HEK293 (cell line): ENCODE measurements at regions not wholly inside any gene's neighbourhood (a gene's known extent, or its start where the extent isn't known, plus 50 kb on each side); places are given as distances from the start of the nearest gene placed in this dataset.

Experiments
- CTCF ChIA-PET: fragments of 350-600 bp; formaldehyde crosslinking; extraction: SDS; loops from one replicate; lab custom pipeline; 2021; ENCODE audit warnings: antibody characterized with exemption; lab: Yijun Ruan, JAX
- POLR2A ChIA-PET: fragments of 300-600 bp; formaldehyde crosslinking; extraction: SDS; loops from one replicate; lab custom pipeline; 2020; ENCODE audit warnings: antibody characterized with exemption, inconsistent platforms; lab: Yijun Ruan, JAX
- H3K27ac ChIP-seq: fragments of 200-500 bp; sonication (Bioruptor generic); 2 replicates; pipeline ENCODE4 v1.5.1; 2014; ENCODE audit warnings: low read depth, low read length, control low read depth, inconsistent platforms; ENCODE audit errors: extremely low read depth
- H3K36me3 ChIP-seq, 2 experiments: fragments of 200-500 bp in 1 of 2; sonication (Bioruptor generic) in 1 of 2; 1 replicate in 1 of 2; 2 replicates in 1 of 2; pipeline ENCODE4 v1.5.1; 2014 to 2017; ENCODE audit warnings: inconsistent platforms in 2 of 2, low read length in 2 of 2; ENCODE audit not compliant: control insufficient read depth in 2 of 2, insufficient read depth in 1 of 2
- H3K4me1 ChIP-seq: fragments of 200-500 bp; sonication (Bioruptor generic); 2 replicates; pipeline ENCODE4 v1.5.1; 2014; ENCODE audit warnings: mild to moderate bottlenecking, low read length, inconsistent platforms; ENCODE audit not compliant: control insufficient read depth, insufficient read depth
- H3K4me3 ChIP-seq: 2 replicates; pipeline ENCODE4 v1.5.1; 2011; ENCODE audit warnings: low read depth, mild to moderate bottlenecking, control low read depth, low read length, moderate library complexity
- H3K9me3 ChIP-seq: fragments of 200-500 bp; sonication (Bioruptor generic); 2 replicates; pipeline ENCODE4 v1.5.1; 2014; ENCODE audit warnings: low read depth, low read length, inconsistent platforms; ENCODE audit not compliant: control insufficient read depth, insufficient read depth
- BCL11A ChIP-seq: fragments of 450-650 bp; formaldehyde crosslinking; IDR thresholded peaks from 2 replicates; pipeline ENCODE4 v1.5.1; 2016; ENCODE audit warnings: low read depth, missing biosample characterization, missing genetic modification characterization
- BCL11B ChIP-seq: fragments of 450-650 bp; formaldehyde crosslinking; IDR thresholded peaks from 2 replicates; pipeline ENCODE4 v1.5.1; 2016; ENCODE audit warnings: low read depth, missing biosample characterization, missing genetic modification characterization
- HOXC10 ChIP-seq: sonication (generic); formaldehyde crosslinking; IDR thresholded peaks from 2 replicates; pipeline ENCODE4 v1.8.1; 2023; ENCODE audit warnings: mild to moderate bottlenecking, missing genetic modification reagents
- MZF1 ChIP-seq: fragments of 450-650 bp; formaldehyde crosslinking; IDR thresholded peaks from 2 replicates; pipeline ENCODE4 v1.5.1; 2017; ENCODE audit warnings: missing biosample characterization, missing genetic modification characterization, borderline replicate concordance
- TRIM28 ChIP-seq: IDR thresholded peaks from 2 replicates; pipeline ENCODE4 v1.6.1; 2011; ENCODE audit warnings: low read length, control low read depth, borderline replicate concordance
- ZNF10 ChIP-seq: fragments of 450-650 bp; formaldehyde crosslinking; IDR thresholded peaks from 2 replicates; pipeline ENCODE4 v1.5.1; 2017; ENCODE audit warnings: missing biosample characterization, missing genetic modification characterization
- ZNF37A ChIP-seq: fragments of 450-650 bp; IDR thresholded peaks from 2 replicates; pipeline ENCODE4 v1.5.1; 2018; ENCODE audit warnings: missing biosample characterization, missing genetic modification characterization
- ZNF585B ChIP-seq: fragments of 450-650 bp; formaldehyde crosslinking; IDR thresholded peaks from 2 replicates; pipeline ENCODE4 v1.5.1; 2016; ENCODE audit warnings: missing biosample characterization, missing genetic modification characterization
- ZNF843 ChIP-seq: fragments of 450-650 bp; formaldehyde crosslinking; IDR thresholded peaks from 2 replicates; pipeline ENCODE4 v1.5.1; 2016; ENCODE audit warnings: missing biosample characterization, missing genetic modification characterization
- TF ChIP-seq, protein P1 (sequence below): fragments of 450-650 bp; formaldehyde crosslinking; IDR thresholded peaks from 2 replicates; pipeline ENCODE4 v1.5.0; 2017; ENCODE audit warnings: missing biosample characterization, missing genetic modification characterization, borderline replicate concordance
- TF ChIP-seq, protein P2 (sequence below): fragments of 450-650 bp; formaldehyde crosslinking; IDR thresholded peaks from 2 replicates; pipeline ENCODE4 v1.5.1; 2016; ENCODE audit warnings: missing biosample characterization, missing genetic modification characterization
- TF ChIP-seq, protein P3 (sequence below): fragments of 450-650 bp; formaldehyde crosslinking; IDR thresholded peaks from 2 replicates; pipeline ENCODE4 v1.5.1; 2016; ENCODE audit warnings: missing biosample characterization, missing genetic modification characterization

DNA sequence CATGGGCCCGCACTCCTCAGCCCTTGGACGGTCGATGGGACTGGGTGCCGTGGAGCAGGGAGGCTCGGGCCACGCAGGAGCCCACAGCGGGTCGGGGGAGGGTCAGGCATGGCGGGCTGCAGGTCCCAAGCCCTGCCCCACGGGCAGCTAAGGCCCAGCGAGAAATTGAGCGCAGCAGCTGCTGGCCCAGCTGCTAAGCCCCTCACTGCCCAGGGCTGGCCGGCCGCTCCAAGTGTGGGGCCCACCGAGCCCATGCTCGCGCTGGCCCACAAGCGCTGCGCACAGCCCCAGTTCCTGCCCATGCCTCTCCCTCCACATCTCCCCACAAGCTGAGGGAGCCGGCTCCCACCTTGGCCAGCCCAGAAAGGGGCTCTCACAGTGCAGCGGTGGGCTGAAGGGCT lies 259.4 kb downstream of the VGLL3 start:
- no peaks in the 10 kb centered on the region for H3K36me3 ChIP-seq
- POLR2A ChIA-PET, result no interaction called here
- TF ChIP-seq, protein P1, sequence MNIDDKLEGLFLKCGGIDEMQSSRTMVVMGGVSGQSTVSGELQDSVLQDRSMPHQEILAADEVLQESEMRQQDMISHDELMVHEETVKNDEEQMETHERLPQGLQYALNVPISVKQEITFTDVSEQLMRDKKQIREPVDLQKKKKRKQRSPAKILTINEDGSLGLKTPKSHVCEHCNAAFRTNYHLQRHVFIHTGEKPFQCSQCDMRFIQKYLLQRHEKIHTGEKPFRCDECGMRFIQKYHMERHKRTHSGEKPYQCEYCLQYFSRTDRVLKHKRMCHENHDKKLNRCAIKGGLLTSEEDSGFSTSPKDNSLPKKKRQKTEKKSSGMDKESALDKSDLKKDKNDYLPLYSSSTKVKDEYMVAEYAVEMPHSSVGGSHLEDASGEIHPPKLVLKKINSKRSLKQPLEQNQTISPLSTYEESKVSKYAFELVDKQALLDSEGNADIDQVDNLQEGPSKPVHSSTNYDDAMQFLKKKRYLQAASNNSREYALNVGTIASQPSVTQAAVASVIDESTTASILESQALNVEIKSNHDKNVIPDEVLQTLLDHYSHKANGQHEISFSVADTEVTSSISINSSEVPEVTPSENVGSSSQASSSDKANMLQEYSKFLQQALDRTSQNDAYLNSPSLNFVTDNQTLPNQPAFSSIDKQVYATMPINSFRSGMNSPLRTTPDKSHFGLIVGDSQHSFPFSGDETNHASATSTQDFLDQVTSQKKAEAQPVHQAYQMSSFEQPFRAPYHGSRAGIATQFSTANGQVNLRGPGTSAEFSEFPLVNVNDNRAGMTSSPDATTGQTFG (tag by site-specific recombination), result no peak
- TF ChIP-seq ZNF585B (tag by site-specific recombination), result no peak
- TF ChIP-seq TRIM28, result no peak
- no peak for TF ChIP-seq MZF1 (tag by site-specific recombination)
- TF ChIP-seq ZNF843 (tag by site-specific recombination), result no peak
- TF ChIP-seq, protein P2, sequence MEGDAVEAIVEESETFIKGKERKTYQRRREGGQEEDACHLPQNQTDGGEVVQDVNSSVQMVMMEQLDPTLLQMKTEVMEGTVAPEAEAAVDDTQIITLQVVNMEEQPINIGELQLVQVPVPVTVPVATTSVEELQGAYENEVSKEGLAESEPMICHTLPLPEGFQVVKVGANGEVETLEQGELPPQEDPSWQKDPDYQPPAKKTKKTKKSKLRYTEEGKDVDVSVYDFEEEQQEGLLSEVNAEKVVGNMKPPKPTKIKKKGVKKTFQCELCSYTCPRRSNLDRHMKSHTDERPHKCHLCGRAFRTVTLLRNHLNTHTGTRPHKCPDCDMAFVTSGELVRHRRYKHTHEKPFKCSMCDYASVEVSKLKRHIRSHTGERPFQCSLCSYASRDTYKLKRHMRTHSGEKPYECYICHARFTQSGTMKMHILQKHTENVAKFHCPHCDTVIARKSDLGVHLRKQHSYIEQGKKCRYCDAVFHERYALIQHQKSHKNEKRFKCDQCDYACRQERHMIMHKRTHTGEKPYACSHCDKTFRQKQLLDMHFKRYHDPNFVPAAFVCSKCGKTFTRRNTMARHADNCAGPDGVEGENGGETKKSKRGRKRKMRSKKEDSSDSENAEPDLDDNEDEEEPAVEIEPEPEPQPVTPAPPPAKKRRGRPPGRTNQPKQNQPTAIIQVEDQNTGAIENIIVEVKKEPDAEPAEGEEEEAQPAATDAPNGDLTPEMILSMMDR, result no peak
- TF ChIP-seq ZNF37A, result no peak
- no peak for TF ChIP-seq ZNF10 (tag by site-specific recombination)
- no peak overlapping the region for H3K4me3 ChIP-seq
- H3K4me1 ChIP-seq, result no peaks in the 10 kb centered on the region
- H3K9me3 ChIP-seq, result no peaks in the 10 kb centered on the region
- CTCF ChIA-PET, result no interaction called here
- H3K27ac ChIP-seq, result no peak overlapping the region

DNA sequence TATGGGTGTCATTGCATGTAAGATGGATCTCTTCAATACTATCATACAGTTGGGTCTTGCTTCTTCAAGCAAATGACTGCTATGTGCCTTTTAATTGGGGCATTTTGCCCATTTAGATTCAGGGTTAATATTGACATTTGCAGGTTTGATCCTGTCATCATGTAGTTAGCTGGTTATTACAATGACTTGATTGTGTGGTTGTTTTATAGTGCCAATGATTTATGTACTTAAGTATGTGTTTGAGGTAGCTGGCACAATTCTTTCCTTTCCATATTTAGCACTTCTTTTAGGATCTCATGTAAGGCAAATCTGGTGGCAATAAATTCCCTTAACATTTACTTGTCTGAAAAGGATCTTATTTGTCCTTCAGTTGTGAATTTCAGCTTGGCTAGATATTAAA lies 267.5 kb downstream of the VGLL3 start:
- ChIA-PET POLR2A (no interaction called here), CTCF (no interaction called here)
- H3K36me3 ChIP-seq, result no peaks in the 10 kb centered on the region
- no peaks in the 10 kb centered on the region for H3K4me1 ChIP-seq
- H3K9me3 ChIP-seq, result no peaks in the 10 kb centered on the region
- no peak for TF ChIP-seq BCL11B (tag by site-specific recombination)
- no peak for TF ChIP-seq BCL11A
- TF ChIP-seq, protein P3, sequence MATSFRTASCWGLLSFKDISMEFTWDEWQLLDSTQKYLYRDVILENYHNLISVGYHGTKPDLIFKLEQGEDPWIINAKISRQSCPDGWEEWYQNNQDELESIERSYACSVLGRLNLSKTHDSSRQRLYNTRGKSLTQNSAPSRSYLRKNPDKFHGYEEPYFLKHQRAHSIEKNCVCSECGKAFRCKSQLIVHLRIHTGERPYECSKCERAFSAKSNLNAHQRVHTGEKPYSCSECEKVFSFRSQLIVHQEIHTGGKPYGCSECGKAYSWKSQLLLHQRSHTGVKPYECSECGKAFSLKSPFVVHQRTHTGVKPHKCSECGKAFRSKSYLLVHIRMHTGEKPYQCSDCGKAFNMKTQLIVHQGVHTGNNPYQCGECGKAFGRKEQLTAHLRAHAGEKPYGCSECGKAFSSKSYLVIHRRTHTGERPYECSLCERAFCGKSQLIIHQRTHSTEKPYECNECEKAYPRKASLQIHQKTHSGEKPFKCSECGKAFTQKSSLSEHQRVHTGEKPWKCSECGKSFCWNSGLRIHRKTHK (tag by site-specific recombination), result 0 out of 2 replicates have a peak, but pooled peaks have one; percentile 20
- no peak overlapping the region for H3K27ac ChIP-seq
- H3K4me3 ChIP-seq, result no peak overlapping the region

DNA sequence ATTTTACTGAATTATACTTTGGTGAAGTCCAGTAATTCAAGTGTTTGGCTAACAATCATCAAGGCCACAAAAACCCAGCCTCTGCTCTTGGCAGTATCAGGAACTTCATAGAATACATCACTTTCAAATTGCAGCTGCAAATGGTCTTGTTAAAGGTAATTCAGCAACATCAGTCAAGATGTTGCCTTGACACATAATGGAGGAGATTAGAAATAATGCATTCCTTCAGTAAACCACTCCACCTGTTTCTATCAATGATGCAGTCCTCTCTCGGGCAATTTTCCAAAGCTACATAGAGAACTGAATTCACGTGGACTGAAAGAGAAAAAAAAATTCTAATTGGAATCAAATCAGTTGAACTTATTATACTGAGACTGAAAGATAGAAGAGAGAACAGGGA lies 279.3 kb downstream of the VGLL3 start:
- Histone ChIP-seq H3K9me3 (no peaks in the 10 kb centered on the region), H3K4me1 (no peaks in the 10 kb centered on the region), H3K27ac (no peak overlapping the region), H3K4me3 (no peak overlapping the region), H3K36me3 (no peaks in the 10 kb centered on the region)
- POLR2A ChIA-PET, result no interaction called here
- CTCF ChIA-PET, result interaction anchor here (0.6 kb wide), 1 partner anchor 9 kb away, joined by 3 read pairs; no protein-coding TSS in a partner anchor
- TF ChIP-seq ZNF10 (tag by site-specific recombination), result no peak

DNA sequence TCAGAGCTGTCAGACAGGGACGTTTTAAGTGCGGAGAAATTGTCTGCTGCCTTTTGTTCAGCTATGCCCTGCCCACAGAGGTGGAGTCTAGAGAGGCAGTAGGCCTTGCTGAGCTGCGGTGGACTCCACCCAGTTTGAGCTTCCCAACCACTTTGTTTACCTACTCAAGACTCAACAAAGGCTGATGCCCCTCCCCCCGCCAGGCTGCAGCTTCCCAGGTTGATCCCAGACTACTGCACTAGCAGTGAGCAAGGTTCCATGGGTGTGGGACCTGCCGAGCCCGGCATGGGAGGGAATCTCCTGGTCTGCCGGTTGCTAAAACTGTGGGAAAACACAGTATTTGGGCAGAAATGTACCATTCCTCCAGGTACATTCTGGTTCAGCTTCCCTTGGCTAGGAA lies 282.1 kb downstream of the VGLL3 start:
- TF ChIP-seq HOXC10 (CRISPR knock-in tag), result no peak
- Histone ChIP-seq H3K4me1 (no peaks in the 10 kb centered on the region), H3K9me3 (no peaks in the 10 kb centered on the region), H3K4me3 (no peak overlapping the region), H3K36me3 (no peaks in the 10 kb centered on the region), H3K27ac (no peak overlapping the region)
- CTCF ChIA-PET, result no interaction called here
- POLR2A ChIA-PET, result no interaction called here
